Right lobe of liver (tissue), 4 donors: ENCODE measurements at regions not wholly inside any gene's neighbourhood (a gene's known extent, or its start where the extent isn't known, plus 50 kb on each side); places are given as distances from the start of the nearest gene placed in this dataset.

Source experiments
- CTCF ChIP-seq, 4 donors: fragments of 200-600 bp in 3 of 4; fragments of 450-650 bp in 1 of 4; IDR thresholded peaks; one replicate each; pipeline versions ENCODE4 v1.5.1 to v1.8.0; 2016 to 2022; ENCODE audit warnings: antibody characterized with exemption in 4 of 4, mild to moderate bottlenecking in 2 of 4
- POLR2A ChIP-seq: fragments of 450-650 bp; IDR thresholded peaks from one replicate; pipeline ENCODE4 v1.6.1; 2017; ENCODE audit warnings: antibody characterized with exemption, mild to moderate bottlenecking
- donor health status: DM: no; HTN: no; CAD: no.
- donor health status: DM: no; HTN: no; CAD: no.
- donor health status: DM: no; HTN: yes; CAD: no.

GRCh38 chr4:62415256-62415655, 1215.1 kb downstream of the ADGRL3 start:
- TF ChIP-seq CTCF (IDR thresholded peaks at IDR 0.05) (no peak), POLR2A (no peak)
